Lung (tissue), 11 donors: ENCODE measurements at regions not wholly inside any gene's neighbourhood (a gene's known extent, or its start where the extent isn't known, plus 50 kb on each side); places are given as distances from the start of the nearest gene placed in this dataset.

Experiments
- ATAC-seq: fragments of 200-7000 bp; cut with Tn5 transposase; one replicate; pipeline ENCODE4 v1.9.1; 2020; ENCODE audit warnings: moderate number of reproducible peaks; ENCODE audit not compliant: insufficient read depth, low FRiP score
- DNase-seq, 3 donors: peaks; one replicate each; pipeline ENCODE4 v3.0.0-alpha.2; 2013 to 2017
- H3K27ac ChIP-seq, 2 donors: one replicate each; pipeline ENCODE4 v1.5.1; 2013; ENCODE audit warnings: mild to moderate bottlenecking in 2 of 2, moderate library complexity in 2 of 2, control low read depth in 1 of 2, inconsistent platforms in 1 of 2, low read depth in 1 of 2, low read length in 1 of 2
- H3K27me3 ChIP-seq, 3 donors: one replicate each; pipeline ENCODE4 v1.5.1; 2013; ENCODE audit warnings: low read length in 2 of 3; ENCODE audit not compliant: control insufficient read depth in 3 of 3, insufficient read depth in 3 of 3
- H3K36me3 ChIP-seq, 4 donors: one replicate each; pipeline ENCODE4 v1.5.1; 2013; ENCODE audit warnings: low read length in 4 of 4, mild to moderate bottlenecking in 1 of 4, moderate library complexity in 1 of 4; ENCODE audit not compliant: control insufficient read depth in 4 of 4, insufficient read depth in 4 of 4
- H3K4me1 ChIP-seq, 5 donors: one replicate each; pipeline ENCODE4 v1.5.1; 2013; ENCODE audit warnings: low read length in 5 of 5, mild to moderate bottlenecking in 2 of 5, moderate library complexity in 1 of 5; ENCODE audit not compliant: control insufficient read depth in 5 of 5, insufficient read depth in 5 of 5
- H3K4me3 ChIP-seq: one replicate; pipeline ENCODE4 v1.5.1; 2013; ENCODE audit warnings: mild to moderate bottlenecking, control low read depth, moderate library complexity
- H3K9ac ChIP-seq, 2 donors: one replicate each; pipeline ENCODE4 v1.5.1; 2013; ENCODE audit warnings: low read length in 2 of 2, control low read depth in 1 of 2; ENCODE audit not compliant: insufficient read depth in 1 of 2
- H3K9me3 ChIP-seq, 4 donors: one replicate each; pipeline ENCODE4 v1.5.1; 2013; ENCODE audit warnings: low read length in 3 of 4, mild to moderate bottlenecking in 1 of 4, moderate library complexity in 1 of 4; ENCODE audit not compliant: control insufficient read depth in 4 of 4, insufficient read depth in 3 of 4
- CTCF ChIP-seq: IDR thresholded peaks from 2 replicates; pipeline ENCODE4 v1.5.1; 2012; ENCODE audit warnings: mild to moderate bottlenecking; ENCODE audit errors: control extremely low read depth, extremely low read depth
- WGBS, 2 donors: extraction: QIAGEN DNeasy Blood & Tissue Kit; methylation state at CpG; one replicate each; pipeline ENCODE4 v1.1.7; 2013; 5-methylcytosine and 5-hydroxymethylcytosine counted together
- donor health status: control.
- donor health status: control.
- donor health status: Bipolar disorder and iron deficiency.
- donor health status: healthy.
- donor health status: DM: yes; HTN: yes; CAD: no.

GRCh38 chr14:54177641-54178621, 218.9 kb upstream of the CDKN3 start:
- Histone ChIP-seq H3K4me1 (peaks cover 0 to 52% (median 14%) of the 10 kb centered on the region in 5 donors), H3K36me3 (no peaks in the 10 kb centered on the region), H3K4me3 (no peak overlapping the region), H3K9ac (no peak overlapping the region), H3K9me3 (no peaks in the 10 kb centered on the region), H3K27ac (no peak overlapping the region), H3K27me3 (no peaks in the 10 kb centered on the region)
- TF ChIP-seq CTCF, result no peak
- whole genome bisulfite sequencing, 2 donors, result 48 to 53% methylated on average over 9 of the region's 9 CpGs
- DNase-seq (peak; percentile 48 to 91 (median 82)), ATAC-seq (no peak)

- no peaks in the 10 kb centered on the region for H3K36me3 ChIP-seq
- no peak overlapping the region for H3K4me3 ChIP-seq
Measured at GRCh38 chr14:54182419-54183045, 214.3 kb upstream of the CDKN3 start.

GRCh38 chr14:54186821-54187763, 209.7 kb upstream of the CDKN3 start:
- 95 to 96% methylated on average over 7 of the region's 7 CpGs for WGBS, 2 donors
- ATAC-seq (no peak), DNase-seq (no peak)
- no peak overlapping the region for H3K27ac ChIP-seq
- H3K27me3 ChIP-seq, result no peaks in the 10 kb centered on the region
- H3K4me1 ChIP-seq, result peaks cover 0 to 11% (median 4%) of the 10 kb centered on the region in 5 donors
- no peak overlapping the region for H3K4me3 ChIP-seq
- no peak for TF ChIP-seq CTCF
- no peaks in the 10 kb centered on the region for H3K36me3 ChIP-seq
- H3K9ac ChIP-seq, result no peak overlapping the region
- H3K9me3 ChIP-seq, result no peaks in the 10 kb centered on the region

More at GRCh38 chr14:54182419-54183045, 214.3 kb upstream of the CDKN3 start:
- DNase-seq, result no peak
- H3K4me1 ChIP-seq, result peaks cover 0 to 15% (median 0%) of the 10 kb centered on the region in 5 donors
- no peaks in the 10 kb centered on the region for H3K9me3 ChIP-seq
- H3K9ac ChIP-seq, result no peak overlapping the region
- H3K27ac ChIP-seq, result no peak overlapping the region
- no peak for ATAC-seq
- H3K27me3 ChIP-seq, result no peaks in the 10 kb centered on the region
- no peak for TF ChIP-seq CTCF
- 87 to 88% methylated on average over 2 of the region's 2 CpGs for WGBS, 2 donors
